Daoy (cell line): ENCODE measurements at regions not wholly inside any gene's neighbourhood (a gene's known extent, or its start where the extent isn't known, plus 50 kb on each side); places are given as distances from the start of the nearest gene placed in this dataset.
"Not testable (repeated sequence)": the region's sequence is repeated elsewhere in the genome, so short reads cannot be mapped to it uniquely, and the experiment has no call there.

ENCODE experiments used
- DNase-seq: peaks from one replicate; pipeline ENCODE4 v3.0.0-alpha.2; 2015; ENCODE audit warnings: low read depth

- no peak for DNase-seq
Measured at GRCh38 chr9:107847978-107848964, 358.7 kb upstream of the KLF4 start.

GRCh38 chr9:107842530-107842929, 353.0 kb upstream of the KLF4 start:
- DNase-seq: no peak

- no peak for DNase-seq
Measured at GRCh38 chr9:107841076-107841475, 351.5 kb upstream of the KLF4 start.

GRCh38 chr9:107839371-107839770, 349.8 kb upstream of the KLF4 start:
- no peak for DNase-seq

GRCh38 chr9:107838766-107839165, 349.2 kb upstream of the KLF4 start:
- no peak for DNase-seq

GRCh38 chr9:107836300-107836699, 346.7 kb upstream of the KLF4 start:
- DNase-seq: no peak

GRCh38 chr9:107833295-107833694, 343.7 kb upstream of the KLF4 start:
- DNase-seq: no peak

GRCh38 chr9:107832871-107833270, 343.3 kb upstream of the KLF4 start:
- DNase-seq: no peak

GRCh38 chr9:107830479-107830878, 340.9 kb upstream of the KLF4 start:
- no peak for DNase-seq

GRCh38 chr9:107827884-107828283, 338.3 kb upstream of the KLF4 start:
- no peak for DNase-seq

GRCh38 chr9:107827304-107827703, 337.7 kb upstream of the KLF4 start:
- no peak for DNase-seq

GRCh38 chr9:107826688-107826983, 337.1 kb upstream of the KLF4 start:
- not testable (repeated sequence) for DNase-seq

- no peak for DNase-seq
Measured at GRCh38 chr9:107824556-107824955, 335.0 kb upstream of the KLF4 start.

- no peak for DNase-seq
Measured at GRCh38 chr9:107819772-107820565, 330.4 kb upstream of the KLF4 start.

GRCh38 chr9:107818503-107818829, 328.9 kb upstream of the KLF4 start:
- not testable (repeated sequence) for DNase-seq

GRCh38 chr9:107817595-107818502, 328.3 kb upstream of the KLF4 start:
- not testable (repeated sequence) for DNase-seq

GRCh38 chr9:107816561-107817021, 327.0 kb upstream of the KLF4 start:
- no peak for DNase-seq

- DNase-seq: no peak
Measured at GRCh38 chr9:107815782-107816560, 326.4 kb upstream of the KLF4 start.

GRCh38 chr9:107813287-107813686, 323.7 kb upstream of the KLF4 start:
- no peak for DNase-seq

GRCh38 chr9:107810461-107810961, 320.9 kb upstream of the KLF4 start:
- DNase-seq: peak; percentile 77
